Subcutaneous abdominal adipose tissue (tissue), 5 donors: ENCODE measurements at regions not wholly inside any gene's neighbourhood (a gene's known extent, or its start where the extent isn't known, plus 50 kb on each side); places are given as distances from the start of the nearest gene placed in this dataset.
"Not testable (repeated sequence)": the region's sequence is repeated elsewhere in the genome, so short reads cannot be mapped to it uniquely, and the experiment has no call there.

Experiments
- H3K27ac ChIP-seq: one replicate; pipeline ENCODE4 v1.7.0; 2013; ENCODE audit warnings: low read depth, mild to moderate bottlenecking, inconsistent platforms, low read length, moderate library complexity
- H3K27me3 ChIP-seq, 5 donors: one replicate each; pipeline ENCODE4 v1.7.0; 2013; ENCODE audit warnings: low read length in 5 of 5, inconsistent platforms in 1 of 5; ENCODE audit not compliant: control insufficient read depth in 5 of 5, insufficient read depth in 4 of 5
- H3K36me3 ChIP-seq, 5 donors: one replicate each; pipeline ENCODE4 v1.7.0; 2013; ENCODE audit warnings: low read length in 5 of 5; ENCODE audit not compliant: control insufficient read depth in 5 of 5, insufficient read depth in 5 of 5
- H3K4me1 ChIP-seq, 5 donors: one replicate each; pipeline ENCODE4 v1.7.0; 2013; ENCODE audit warnings: low read length in 5 of 5, mild to moderate bottlenecking in 3 of 5, moderate library complexity in 1 of 5; ENCODE audit not compliant: control insufficient read depth in 5 of 5, insufficient read depth in 5 of 5
- H3K4me3 ChIP-seq, 5 donors: one replicate each; pipeline ENCODE4 v1.7.0; 2013; ENCODE audit warnings: low read length in 5 of 5, low read depth in 1 of 5
- H3K9ac ChIP-seq, 5 donors: one replicate each; pipeline ENCODE4 v1.7.0; 2013; ENCODE audit warnings: low read length in 5 of 5, mild to moderate bottlenecking in 4 of 5, moderate library complexity in 3 of 5
- H3K9me3 ChIP-seq, 5 donors: one replicate each; pipeline ENCODE4 v1.7.0; 2013; ENCODE audit warnings: low read length in 5 of 5; ENCODE audit not compliant: control insufficient read depth in 5 of 5
- donor health status: healthy.
- donor health status: healthy.
- donor health status: healthy.
- donor health status: healthy.
- donor health status: healthy.

DNA sequence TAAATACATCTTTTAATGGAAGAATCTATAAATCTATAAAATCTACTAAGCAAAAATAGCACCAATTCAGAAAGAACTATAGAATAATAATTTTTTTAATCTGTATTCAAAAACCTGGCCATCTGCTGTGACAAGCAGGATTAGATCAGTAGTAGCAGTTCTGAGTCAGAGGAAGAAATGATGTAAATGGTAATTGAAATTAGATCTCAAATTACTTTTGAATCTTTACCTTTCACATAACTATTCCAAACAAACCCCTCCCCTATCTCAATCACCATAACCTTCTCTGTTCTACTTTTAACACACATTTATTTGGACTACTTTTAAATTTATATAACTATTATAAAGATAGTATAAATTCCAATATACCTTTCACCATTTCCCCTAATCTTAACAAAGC lies 727.8 kb upstream of the FAM174A start:
- Histone ChIP-seq H3K27ac (no peak overlapping the region), H3K4me3 (no peak overlapping the region), H3K36me3 (no peaks in the 10 kb centered on the region), H3K9ac (no peak overlapping the region), H3K9me3 (peaks cover 0 to 3% (median 0%) of the 10 kb centered on the region in 5 donors), H3K27me3 (no peaks in the 10 kb centered on the region), H3K4me1 (no peaks in the 10 kb centered on the region)

DNA sequence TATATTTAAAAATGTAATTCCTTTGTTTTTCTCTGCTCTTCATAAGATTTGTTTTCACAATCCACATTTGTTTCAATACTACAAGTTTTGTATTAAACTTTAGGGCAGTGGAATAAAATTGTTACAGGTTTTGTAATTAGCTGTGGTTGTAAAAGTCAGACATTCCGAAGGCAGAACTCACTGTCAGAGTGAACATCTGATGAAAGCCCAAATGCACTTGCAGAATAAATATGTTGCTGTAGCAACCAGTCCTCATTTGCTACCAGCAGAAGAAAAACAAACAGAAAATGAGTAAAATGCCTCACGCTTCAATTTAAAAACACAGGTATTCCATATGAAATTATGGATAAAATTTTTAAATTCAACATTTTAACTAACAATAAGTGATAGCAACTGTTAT lies 740.1 kb upstream of the FAM174A start:
- Histone ChIP-seq H3K27me3 (no peaks in the 10 kb centered on the region), H3K36me3 (no peaks in the 10 kb centered on the region), H3K4me1 (no peaks in the 10 kb centered on the region), H3K4me3 (no peak overlapping the region), H3K27ac (no peak overlapping the region), H3K9me3 (peaks cover 0 to under 1% (median 0%) of the 10 kb centered on the region in 5 donors), H3K9ac (no peak overlapping the region)

DNA sequence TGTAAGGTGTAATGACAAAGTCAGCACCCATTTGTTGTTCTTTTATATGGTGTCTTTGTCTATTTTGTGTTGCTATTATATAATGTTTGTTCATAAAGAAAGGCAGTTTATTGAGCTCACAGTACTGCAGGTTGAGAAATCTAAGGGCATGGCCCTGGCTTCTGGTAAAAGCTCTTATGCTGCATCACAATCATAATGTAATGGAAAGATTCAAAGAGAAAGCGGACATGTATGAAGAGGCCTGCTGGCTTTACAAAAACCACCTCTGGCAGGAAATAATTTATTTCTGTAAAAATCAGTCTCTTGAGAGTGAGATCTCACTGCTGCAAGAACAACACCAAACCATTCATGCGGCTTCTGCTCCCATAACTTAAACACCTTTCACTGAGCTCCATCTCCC lies 746.7 kb upstream of the FAM174A start:
- no peak overlapping the region for H3K27ac ChIP-seq

DNA sequence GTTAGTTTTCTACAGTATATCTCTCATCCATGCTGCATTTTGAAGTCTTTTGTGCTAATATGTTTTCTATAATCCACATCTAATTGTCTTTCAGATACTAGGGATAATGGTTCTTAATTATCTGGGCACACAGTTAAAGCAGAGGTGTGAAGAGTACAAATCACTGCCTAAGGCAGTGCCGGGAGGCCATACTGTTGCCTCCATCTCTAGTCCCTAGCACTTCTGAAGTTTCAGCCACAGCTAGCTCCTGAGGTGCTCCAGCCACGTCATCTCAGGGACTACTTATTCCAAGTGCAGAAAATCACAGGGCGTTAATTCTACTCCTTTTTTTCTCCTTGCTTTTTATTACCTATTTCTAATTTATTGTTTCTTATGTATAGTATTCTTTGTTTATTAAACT lies 760.0 kb upstream of the FAM174A start:
- H3K36me3 ChIP-seq = no peaks in the 10 kb centered on the region
- no peak overlapping the region for H3K27ac ChIP-seq
- no peaks in the 10 kb centered on the region for H3K27me3 ChIP-seq
- H3K4me3 ChIP-seq = no peak overlapping the region
- no peaks in the 10 kb centered on the region for H3K9me3 ChIP-seq
- no peaks in the 10 kb centered on the region for H3K4me1 ChIP-seq
- no peak overlapping the region for H3K9ac ChIP-seq

More for the DNA sequence above, 746.7 kb upstream of the FAM174A start:
- H3K9ac ChIP-seq = no peak overlapping the region
- H3K9me3 ChIP-seq = no peaks in the 10 kb centered on the region
- H3K36me3 ChIP-seq = no peaks in the 10 kb centered on the region
- H3K4me1 ChIP-seq = no peaks in the 10 kb centered on the region
- H3K27me3 ChIP-seq = no peaks in the 10 kb centered on the region
- H3K4me3 ChIP-seq = no peak overlapping the region

DNA sequence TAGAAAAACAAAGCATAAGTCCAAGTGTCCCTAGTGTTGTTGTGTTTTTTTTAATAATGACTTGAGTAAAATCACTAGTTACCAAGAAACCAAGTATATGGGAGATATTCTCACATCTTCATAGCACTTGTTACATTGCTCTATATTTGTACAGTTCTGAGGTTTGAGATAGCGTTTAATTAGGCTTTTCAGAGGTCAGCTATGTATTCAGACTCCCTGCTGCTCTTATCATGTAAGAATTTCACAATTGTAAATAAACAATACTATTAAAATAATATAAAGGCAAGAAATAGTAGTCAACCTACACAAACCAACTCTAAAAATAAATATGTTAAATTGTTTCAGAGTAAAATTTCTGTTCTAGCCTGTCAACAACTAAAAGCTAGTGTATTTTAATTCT lies 761.9 kb upstream of the FAM174A start:
- no peak overlapping the region for H3K4me3 ChIP-seq

DNA sequence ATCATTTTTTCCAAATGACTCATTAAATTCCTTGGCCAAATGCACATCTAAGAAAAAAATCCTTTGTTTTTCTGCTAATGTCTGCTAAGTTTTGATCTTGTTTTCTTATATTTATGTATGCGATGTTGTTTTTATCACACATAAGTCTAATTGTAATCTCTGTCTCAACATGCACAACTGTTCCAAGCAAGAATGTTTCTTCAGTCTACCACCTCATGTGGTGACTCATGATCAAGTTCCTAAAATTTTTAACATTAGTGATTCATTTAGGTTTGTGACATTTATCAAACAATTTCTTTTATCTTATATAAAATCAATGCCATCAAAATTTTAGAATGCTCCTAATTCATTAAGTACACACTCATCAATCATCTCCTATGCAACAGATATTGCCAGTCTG lies 763.9 kb upstream of the FAM174A start:
- Histone ChIP-seq H3K27ac (no peak overlapping the region), H3K36me3 (no peaks in the 10 kb centered on the region), H3K27me3 (no peaks in the 10 kb centered on the region), H3K9me3 (peaks cover 0 to 4% (median 0%) of the 10 kb centered on the region in 5 donors), H3K9ac (no peak overlapping the region), H3K4me3 (no peak overlapping the region), H3K4me1 (no peaks in the 10 kb centered on the region)

More for the DNA sequence above, 761.9 kb upstream of the FAM174A start:
- Histone ChIP-seq H3K9me3 (peaks cover 0 to 4% (median 0%) of the 10 kb centered on the region in 5 donors), H3K4me1 (no peaks in the 10 kb centered on the region), H3K27me3 (no peaks in the 10 kb centered on the region), H3K36me3 (no peaks in the 10 kb centered on the region), H3K9ac (no peak overlapping the region), H3K27ac (no peak overlapping the region)

DNA sequence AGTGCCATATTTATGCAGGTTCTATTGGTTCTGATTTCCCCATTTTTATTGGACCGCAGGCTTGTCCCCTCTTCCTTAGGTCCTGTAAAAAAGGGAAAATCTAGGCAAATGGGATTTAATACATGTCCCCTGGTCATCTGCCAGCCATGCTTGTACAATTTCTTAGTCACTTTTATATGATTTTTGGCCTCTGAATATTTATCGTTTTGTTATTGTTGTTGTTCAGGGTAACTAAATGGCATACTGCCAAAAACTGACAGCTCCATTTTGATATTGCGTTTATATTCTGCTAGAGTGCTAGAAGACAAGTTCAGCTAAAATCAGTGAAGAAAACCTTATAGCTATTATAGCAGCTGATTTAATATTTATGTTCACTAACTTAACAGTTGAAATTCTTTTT lies 770.2 kb upstream of the FAM174A start:
- H3K4me1 ChIP-seq = no peaks in the 10 kb centered on the region
- H3K27ac ChIP-seq = no peak overlapping the region

DNA sequence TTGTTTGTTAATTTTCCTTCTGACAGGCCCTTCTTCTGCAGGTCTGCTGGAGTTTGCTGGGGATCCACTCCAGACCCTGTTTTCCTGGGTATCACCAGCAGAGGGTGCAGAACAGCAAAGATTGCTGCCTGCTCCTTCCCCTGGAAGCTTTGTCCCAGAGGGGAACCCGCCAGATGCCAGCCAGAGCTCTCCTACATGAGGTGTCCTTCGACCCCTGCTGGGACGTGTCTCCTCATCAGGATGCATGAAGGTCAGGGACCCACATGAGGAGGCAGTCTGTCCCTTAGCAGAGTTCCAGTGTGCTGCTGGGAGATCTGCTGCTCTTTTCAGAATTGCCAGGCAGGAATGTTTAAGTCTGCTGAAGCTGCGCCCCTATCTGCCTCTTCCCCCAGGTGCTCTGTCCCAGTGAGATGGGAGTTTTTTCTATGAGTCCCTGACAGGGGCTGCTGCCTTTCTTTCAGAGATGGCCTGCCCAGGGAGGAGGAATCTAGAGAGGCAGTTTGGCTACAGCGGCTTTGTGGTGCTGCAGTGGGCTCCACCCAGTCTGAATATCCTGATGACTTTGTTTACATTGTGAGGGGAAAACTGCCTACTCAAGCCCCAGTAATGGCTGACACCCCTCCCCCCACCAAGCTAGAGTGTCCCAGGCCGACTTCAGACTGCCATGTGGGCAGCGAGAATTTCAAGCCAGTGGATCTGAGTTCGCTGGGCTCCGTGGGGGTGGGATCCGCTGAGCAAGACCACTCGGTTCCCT lies 772.0 kb upstream of the FAM174A start:
- Histone ChIP-seq H3K4me3 (no peak overlapping the region), H3K9ac (no peak overlapping the region), H3K27me3 (no peaks in the 10 kb centered on the region), H3K27ac (no peak overlapping the region), H3K4me1 (no peaks in the 10 kb centered on the region), H3K36me3 (no peaks in the 10 kb centered on the region), H3K9me3 (peaks cover 0 to 4% (median 0%) of the 10 kb centered on the region in 5 donors)

More for the DNA sequence above, 770.2 kb upstream of the FAM174A start:
- Histone ChIP-seq H3K9ac (no peak overlapping the region), H3K27me3 (no peaks in the 10 kb centered on the region), H3K4me3 (no peak overlapping the region), H3K36me3 (no peaks in the 10 kb centered on the region), H3K9me3 (peaks cover 0 to 4% (median 2%) of the 10 kb centered on the region in 5 donors)

DNA sequence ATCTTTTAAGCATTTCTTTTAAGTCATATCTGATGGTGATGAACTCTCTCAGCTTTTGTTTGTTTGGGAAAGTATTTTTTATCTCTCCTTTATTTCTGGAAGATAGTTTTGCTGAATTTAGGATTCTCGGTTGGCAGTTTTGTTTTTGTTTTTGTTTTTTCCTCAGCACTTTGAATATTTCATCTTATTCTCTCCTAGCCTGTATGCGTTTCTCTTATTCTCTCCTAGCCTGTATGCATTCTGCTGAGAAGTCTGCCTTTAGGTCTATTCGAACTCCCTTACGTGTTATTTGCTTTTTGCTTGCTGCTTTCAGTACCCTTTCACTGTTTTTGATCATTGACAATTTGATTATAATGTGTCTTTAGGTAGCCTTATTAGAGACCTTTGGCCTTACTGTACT lies 787.8 kb upstream of the FAM174A start:
- H3K9me3 ChIP-seq = peaks cover 0 to 6% (median 0%) of the 10 kb centered on the region in 5 donors
- no peaks in the 10 kb centered on the region for H3K36me3 ChIP-seq
- no peak overlapping the region for H3K9ac ChIP-seq
- H3K27me3 ChIP-seq = no peaks in the 10 kb centered on the region
- H3K4me3 ChIP-seq = no peak overlapping the region
- H3K27ac ChIP-seq = no peak overlapping the region
- no peaks in the 10 kb centered on the region for H3K4me1 ChIP-seq

DNA sequence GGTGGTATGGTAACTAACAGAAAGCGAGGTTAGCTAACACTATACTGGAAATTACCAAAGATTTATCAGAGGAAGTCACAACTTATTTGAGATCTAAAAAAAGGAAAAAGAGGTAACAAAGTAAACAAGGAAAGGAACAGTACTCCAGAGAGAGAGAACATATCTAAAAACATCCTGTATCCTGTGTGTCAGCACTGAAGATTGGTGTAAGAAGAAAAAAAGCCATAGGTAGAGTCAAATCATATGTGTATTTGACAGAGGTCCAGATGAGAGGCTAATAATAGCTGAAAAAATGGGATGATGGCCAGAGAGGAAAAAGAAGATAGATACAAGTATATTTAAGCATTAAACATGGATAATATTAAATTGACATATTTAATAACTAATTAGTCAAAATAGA lies 802.0 kb upstream of the FAM174A start:
- H3K27ac ChIP-seq, H3K4me3 ChIP-seq, H3K9me3 ChIP-seq, H3K36me3 ChIP-seq, H3K9ac ChIP-seq, H3K27me3 ChIP-seq, H3K4me1 ChIP-seq: not testable (repeated sequence)
